ENCODE measurements at regions not wholly inside any gene's neighbourhood (a gene's known extent, or its start where the extent isn't known, plus 50 kb on each side); places are given as distances from the start of the nearest gene placed in this dataset.
"Not testable (repeated sequence)": the region's sequence is repeated elsewhere in the genome, so short reads cannot be mapped to it uniquely, and the experiment has no call there.

DNA sequence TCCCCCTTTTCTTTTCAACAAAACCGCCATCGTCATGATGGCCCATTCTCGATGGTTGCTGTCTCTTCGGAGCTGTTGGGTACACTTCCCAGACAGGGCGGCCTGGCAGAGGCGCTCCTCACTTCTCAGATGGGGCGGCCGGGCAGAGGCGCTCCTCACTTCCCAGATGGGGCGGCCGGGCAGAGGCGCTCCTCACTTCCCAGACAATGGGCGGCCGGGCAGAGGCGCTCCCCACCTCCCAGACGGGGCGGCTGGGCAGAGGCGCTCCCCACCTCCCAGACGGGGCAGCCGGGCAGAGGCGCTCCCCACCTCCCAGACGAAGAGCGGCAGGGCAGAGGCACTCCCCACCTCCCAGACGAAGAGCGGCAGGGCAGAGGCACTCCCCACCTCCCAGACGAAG, 143.3 kb upstream of the NTRK2 start:
- TF ChIP-seq EZH2 (IDR thresholded peaks at IDR 0.05; ENCODE audit: borderline replicate concordance, low read depth, low read length, severe bottlenecking), result not testable (repeated sequence)
- TF ChIP-seq, protein P1, sequence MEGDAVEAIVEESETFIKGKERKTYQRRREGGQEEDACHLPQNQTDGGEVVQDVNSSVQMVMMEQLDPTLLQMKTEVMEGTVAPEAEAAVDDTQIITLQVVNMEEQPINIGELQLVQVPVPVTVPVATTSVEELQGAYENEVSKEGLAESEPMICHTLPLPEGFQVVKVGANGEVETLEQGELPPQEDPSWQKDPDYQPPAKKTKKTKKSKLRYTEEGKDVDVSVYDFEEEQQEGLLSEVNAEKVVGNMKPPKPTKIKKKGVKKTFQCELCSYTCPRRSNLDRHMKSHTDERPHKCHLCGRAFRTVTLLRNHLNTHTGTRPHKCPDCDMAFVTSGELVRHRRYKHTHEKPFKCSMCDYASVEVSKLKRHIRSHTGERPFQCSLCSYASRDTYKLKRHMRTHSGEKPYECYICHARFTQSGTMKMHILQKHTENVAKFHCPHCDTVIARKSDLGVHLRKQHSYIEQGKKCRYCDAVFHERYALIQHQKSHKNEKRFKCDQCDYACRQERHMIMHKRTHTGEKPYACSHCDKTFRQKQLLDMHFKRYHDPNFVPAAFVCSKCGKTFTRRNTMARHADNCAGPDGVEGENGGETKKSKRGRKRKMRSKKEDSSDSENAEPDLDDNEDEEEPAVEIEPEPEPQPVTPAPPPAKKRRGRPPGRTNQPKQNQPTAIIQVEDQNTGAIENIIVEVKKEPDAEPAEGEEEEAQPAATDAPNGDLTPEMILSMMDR (IDR thresholded peaks at IDR 0.05; ENCODE audit: borderline replicate concordance, extremely low read depth, low read length, poor library complexity, severe bottlenecking), result not testable (repeated sequence)
